GM12892 (cell line): ENCODE measurements at regions not wholly inside any gene's neighbourhood (a gene's known extent, or its start where the extent isn't known, plus 50 kb on each side); places are given as distances from the start of the nearest gene placed in this dataset.

Source experiments
- POLR2A ChIP-seq: IDR thresholded peaks from 2 replicates; pipeline ENCODE4 v1.6.1; 2011; ENCODE audit warnings: low read depth, low read length, control low read depth
- POLR2AphosphoS5 ChIP-seq: IDR thresholded peaks from 2 replicates; pipeline ENCODE4 v1.6.1; 2011; ENCODE audit warnings: low read depth, low read length, control low read depth
- TAF1 ChIP-seq: IDR thresholded peaks from 2 replicates; pipeline ENCODE4 v1.6.1; 2011; ENCODE audit warnings: low read depth, mild to moderate bottlenecking, control low read depth, low read length, borderline replicate concordance

- TF ChIP-seq POLR2A: no peak
- no peak for TF ChIP-seq POLR2AphosphoS5
- no peak for TF ChIP-seq TAF1
Measured at GRCh38 chr10:14415676-14416307, 85.1 kb upstream of the FRMD4A start.
